ENCODE measurements at regions not wholly inside any gene's neighbourhood (a gene's known extent, or its start where the extent isn't known, plus 50 kb on each side); places are given as distances from the start of the nearest gene placed in this dataset.

- H4K20me1 ChIP-seq (ENCODE audit: insufficient read depth, low read length), result no peaks in the 10 kb centered on the region
- ChIA-PET POLR2A (no interaction called here), CTCF (ENCODE audit: unreplicated experiment) (no interaction called here)
- H3K9me2 ChIP-seq (ENCODE audit: insufficient read depth, low read length), result no peaks in the 10 kb centered on the region
- no TSS peak for BruUV-seq (replicated peaks)
- H3K36me3 ChIP-seq (ENCODE audit: insufficient read depth, low read length), result no peaks in the 10 kb centered on the region
- no peaks in the 10 kb centered on the region for H3K9me3 ChIP-seq (ENCODE audit: low read length)
- no peak for DNase-seq (ENCODE audit: low spot score)
- TF ChIP-seq CTCF (conservative IDR thresholded peaks at IDR 0.05; ENCODE audit: low read length) (no peak), EZH2phosphoT487 (IDR thresholded peaks at IDR 0.05; ENCODE audit: borderline replicate concordance, low read depth, low read length) (no peak)
- no peaks in the 10 kb centered on the region for H3K79me2 ChIP-seq (ENCODE audit: insufficient read depth, low read depth, low read length)
- no peak overlapping the region for H3K4me2 ChIP-seq (ENCODE audit: low read length)
- no peaks in the 10 kb centered on the region for H3K4me1 ChIP-seq (ENCODE audit: insufficient read depth, low read length, poor library complexity, severe bottlenecking)
- H3K4me3 ChIP-seq (ENCODE audit: low read depth, low read length, poor library complexity, severe bottlenecking), result no peak overlapping the region
- intact Hi-C loops (cut with micrococcal nuclease; ENCODE audit: unreplicated experiment), result no loop called here
- no peak overlapping the region for H3K27ac ChIP-seq (ENCODE audit: low read depth, low read length, poor library complexity, severe bottlenecking)
- no peak overlapping the region for H2AFZ ChIP-seq (ENCODE audit: low read length)
Measured at GRCh38 chr5:147068998-147069397, 165.8 kb upstream of the STK32A start.

DNA sequence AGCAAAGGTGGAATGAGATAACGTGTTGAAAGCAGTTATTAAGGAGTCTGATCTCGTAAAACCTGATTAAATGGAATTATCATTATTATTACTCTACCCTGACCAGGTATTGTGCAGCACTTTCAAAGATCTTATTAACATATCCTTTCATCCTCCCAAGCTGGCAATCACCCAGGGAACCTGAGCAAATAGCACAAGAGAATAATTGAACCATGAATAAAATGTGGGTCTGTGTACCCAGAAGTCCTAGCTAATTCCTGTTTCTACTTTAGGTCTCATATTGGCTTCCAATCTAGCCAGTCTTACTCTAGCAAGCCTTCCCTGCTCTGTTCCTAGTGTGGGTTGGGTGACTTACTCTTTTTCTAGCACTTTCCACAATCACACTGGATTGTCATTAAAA lies 162.2 kb upstream of the STK32A start:
- H3K9me3 ChIP-seq (ENCODE audit: low read length), result no peaks in the 10 kb centered on the region
- no peaks in the 10 kb centered on the region for H3K36me3 ChIP-seq (ENCODE audit: insufficient read depth, low read length)
- TF ChIP-seq EZH2phosphoT487 (IDR thresholded peaks at IDR 0.05; ENCODE audit: borderline replicate concordance, low read depth, low read length), result no peak
- no peak for TF ChIP-seq CTCF (conservative IDR thresholded peaks at IDR 0.05; ENCODE audit: low read length)
- H3K4me3 ChIP-seq (ENCODE audit: low read depth, low read length, poor library complexity, severe bottlenecking), result no peak overlapping the region
- CTCF ChIA-PET (ENCODE audit: unreplicated experiment), result interaction anchor here (0.6 kb wide), 1 partner anchor 214 kb away, joined by 3 read pairs; no protein-coding TSS in a partner anchor
- H3K4me2 ChIP-seq (ENCODE audit: low read length), result no peak overlapping the region
- H3K27ac ChIP-seq (ENCODE audit: low read depth, low read length, poor library complexity, severe bottlenecking), result no peak overlapping the region
- no peaks in the 10 kb centered on the region for H3K9me2 ChIP-seq (ENCODE audit: insufficient read depth, low read length)
- no peak for DNase-seq (ENCODE audit: low spot score)
- intact Hi-C loops (cut with micrococcal nuclease; ENCODE audit: unreplicated experiment), result no loop called here
- H4K20me1 ChIP-seq (ENCODE audit: insufficient read depth, low read length), result no peaks in the 10 kb centered on the region
- BruUV-seq (replicated peaks), result no TSS peak
- H3K4me1 ChIP-seq (ENCODE audit: insufficient read depth, low read length, poor library complexity, severe bottlenecking), result no peaks in the 10 kb centered on the region
- POLR2A ChIA-PET, result no interaction called here
- H2AFZ ChIP-seq (ENCODE audit: low read length), result no peak overlapping the region
- H3K79me2 ChIP-seq (ENCODE audit: insufficient read depth, low read depth, low read length), result no peaks in the 10 kb centered on the region

GRCh38 chr5:147073098-147073497 lies 161.7 kb upstream of the STK32A start:
- H3K4me1 ChIP-seq (ENCODE audit: insufficient read depth, low read length, poor library complexity, severe bottlenecking), result no peaks in the 10 kb centered on the region
- no TSS peak for BruUV-seq (replicated peaks)
- no peak overlapping the region for H3K27ac ChIP-seq (ENCODE audit: low read depth, low read length, poor library complexity, severe bottlenecking)
- H4K20me1 ChIP-seq (ENCODE audit: insufficient read depth, low read length), result no peaks in the 10 kb centered on the region
- no peaks in the 10 kb centered on the region for H3K9me3 ChIP-seq (ENCODE audit: low read length)
- H3K36me3 ChIP-seq (ENCODE audit: insufficient read depth, low read length), result no peaks in the 10 kb centered on the region
- H2AFZ ChIP-seq (ENCODE audit: low read length), result no peak overlapping the region
- H3K4me2 ChIP-seq (ENCODE audit: low read length), result no peak overlapping the region
- intact Hi-C loops (cut with micrococcal nuclease; ENCODE audit: unreplicated experiment), result no loop called here
- no peak for DNase-seq (ENCODE audit: low spot score)
- CTCF ChIA-PET (ENCODE audit: unreplicated experiment), result no interaction called here
- POLR2A ChIA-PET, result no interaction called here
- H3K79me2 ChIP-seq (ENCODE audit: insufficient read depth, low read depth, low read length), result no peaks in the 10 kb centered on the region
- TF ChIP-seq CTCF (conservative IDR thresholded peaks at IDR 0.05; ENCODE audit: low read length), result no peak
- no peak for TF ChIP-seq EZH2phosphoT487 (IDR thresholded peaks at IDR 0.05; ENCODE audit: borderline replicate concordance, low read depth, low read length)
- no peaks in the 10 kb centered on the region for H3K9me2 ChIP-seq (ENCODE audit: insufficient read depth, low read length)
- no peak overlapping the region for H3K4me3 ChIP-seq (ENCODE audit: low read depth, low read length, poor library complexity, severe bottlenecking)
